ENCODE measurements at regions not wholly inside any gene's neighbourhood (a gene's known extent, or its start where the extent isn't known, plus 50 kb on each side); places are given as distances from the start of the nearest gene placed in this dataset.
"Not testable (repeated sequence)": the region's sequence is repeated elsewhere in the genome, so short reads cannot be mapped to it uniquely, and the experiment has no call there.

DNA sequence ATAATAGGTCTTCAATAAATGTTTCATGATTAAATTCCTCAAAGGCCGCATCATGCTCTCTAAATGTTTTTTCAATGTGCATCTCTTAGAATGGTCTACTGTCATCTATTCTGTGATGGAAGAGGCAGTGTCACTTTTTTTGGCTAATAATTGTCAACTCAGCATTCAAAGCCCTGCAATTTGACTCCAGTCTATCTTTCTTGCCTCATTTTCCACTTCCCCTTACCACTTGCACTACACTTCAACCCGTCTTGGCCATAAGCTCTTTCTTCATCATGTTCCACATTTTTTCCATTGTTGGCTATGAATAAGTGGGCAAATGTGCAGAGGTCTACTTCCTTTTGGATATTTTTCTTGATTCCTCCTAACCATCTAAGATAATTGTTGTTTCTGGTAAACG lies 59.2 kb upstream of the POMZP3 start:
- not testable (repeated sequence) for H3K4me3 Mint-ChIP-seq, H3K4me1 Mint-ChIP-seq

GRCh38 chr7:76684737-76685136 lies 57.7 kb upstream of the POMZP3 start:
- intact Hi-C loops (cut with micrococcal nuclease); H3K36me3 Mint-ChIP-seq (ENCODE audit: low read depth); H3K4me3 Mint-ChIP-seq; H3K9me3 Mint-ChIP-seq; DNase-seq; H3K27ac Mint-ChIP-seq; H3K4me1 Mint-ChIP-seq: not testable (repeated sequence)
- H3K27me3 Mint-ChIP-seq, result peaks cover 22% of the 10 kb centered on the region

More for the DNA sequence above, 59.2 kb upstream of the POMZP3 start:
- DNase-seq; H3K27ac Mint-ChIP-seq; H3K9me3 Mint-ChIP-seq; H3K36me3 Mint-ChIP-seq (ENCODE audit: low read depth); intact Hi-C loops (cut with micrococcal nuclease): not testable (repeated sequence)
- peaks cover 22% of the 10 kb centered on the region for H3K27me3 Mint-ChIP-seq

DNA sequence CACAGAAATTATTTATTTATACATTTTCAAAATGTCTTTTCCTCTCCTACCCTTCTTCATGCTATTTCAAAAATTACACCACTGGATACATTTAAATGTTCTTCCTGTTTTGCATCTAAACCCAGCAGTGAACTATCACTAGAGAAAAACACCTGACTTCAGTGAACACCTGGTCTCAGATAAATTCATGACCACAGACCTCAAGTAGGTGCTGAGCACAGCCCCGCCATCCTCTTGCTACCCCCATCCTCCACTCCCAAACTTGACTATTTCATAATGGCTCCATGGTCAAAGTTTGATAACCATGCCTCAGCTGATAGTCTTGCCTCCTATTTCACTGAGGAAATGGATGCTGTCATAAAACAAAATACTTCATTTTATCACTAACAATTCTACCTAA lies 56.6 kb upstream of the POMZP3 start:
- H3K4me1 Mint-ChIP-seq; H3K4me3 Mint-ChIP-seq; H3K27ac Mint-ChIP-seq; H3K9me3 Mint-ChIP-seq; DNase-seq; H3K36me3 Mint-ChIP-seq (ENCODE audit: low read depth); intact Hi-C loops (cut with micrococcal nuclease): not testable (repeated sequence)
- H3K27me3 Mint-ChIP-seq, result peaks cover 23% of the 10 kb centered on the region

- H3K36me3 Mint-ChIP-seq (ENCODE audit: low read depth); H3K4me3 Mint-ChIP-seq; H3K27ac Mint-ChIP-seq; intact Hi-C loops (cut with micrococcal nuclease); DNase-seq; H3K4me1 Mint-ChIP-seq; H3K9me3 Mint-ChIP-seq: not testable (repeated sequence)
- H3K27me3 Mint-ChIP-seq, result peaks cover 17% of the 10 kb centered on the region
Observed at GRCh38 chr7:76681810-76682209, 54.7 kb upstream of the POMZP3 start.

DNA sequence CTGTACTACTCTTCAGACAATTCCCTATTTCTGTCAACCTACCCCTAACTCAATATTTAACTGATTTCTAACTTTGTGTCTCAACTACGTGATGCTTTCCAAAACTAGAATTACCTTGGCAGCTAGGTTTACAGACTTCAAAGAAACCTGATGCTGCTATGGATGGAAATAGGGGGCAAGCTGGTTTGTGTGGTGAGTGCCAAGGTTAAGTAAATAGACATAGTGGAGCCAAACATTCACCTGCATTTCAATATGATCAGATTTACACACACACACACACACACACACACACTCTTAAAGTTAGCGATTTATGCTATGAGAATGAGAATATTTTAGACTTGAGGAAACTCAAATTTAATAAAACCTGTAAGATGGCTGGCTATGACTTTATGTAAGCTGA lies 52.1 kb upstream of the POMZP3 start:
- H3K27me3 Mint-ChIP-seq; H3K27ac Mint-ChIP-seq; intact Hi-C loops (cut with micrococcal nuclease); H3K9me3 Mint-ChIP-seq; DNase-seq; H3K36me3 Mint-ChIP-seq (ENCODE audit: low read depth); H3K4me3 Mint-ChIP-seq; H3K4me1 Mint-ChIP-seq: not testable (repeated sequence)

- H3K9me3 Mint-ChIP-seq; H3K4me1 Mint-ChIP-seq; H3K4me3 Mint-ChIP-seq; DNase-seq; H3K27me3 Mint-ChIP-seq; H3K27ac Mint-ChIP-seq; H3K36me3 Mint-ChIP-seq (ENCODE audit: low read depth); intact Hi-C loops (cut with micrococcal nuclease): not testable (repeated sequence)
Observed at GRCh38 chr7:76678500-76678899, 51.4 kb upstream of the POMZP3 start.

DNA sequence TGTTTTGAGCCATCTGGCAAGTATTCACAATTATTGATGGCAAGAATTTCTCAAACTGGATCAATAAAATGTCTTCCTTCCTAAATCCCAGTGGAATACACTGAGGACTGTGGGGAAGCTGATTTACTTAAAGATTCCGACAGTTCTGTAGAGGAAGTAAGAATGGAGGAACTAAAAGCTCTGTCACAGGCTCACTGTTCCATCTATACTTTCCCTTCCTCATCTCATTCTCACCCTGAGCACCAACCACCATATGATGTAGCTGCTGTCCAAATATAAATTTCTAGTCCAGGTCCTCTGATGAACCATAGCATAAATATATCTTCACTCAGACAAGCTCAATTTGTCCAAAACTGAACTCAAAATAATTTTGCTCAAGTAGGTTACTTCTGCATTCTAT lies 49.8 kb upstream of the POMZP3 start:
- H3K27ac Mint-ChIP-seq; H3K4me3 Mint-ChIP-seq; H3K27me3 Mint-ChIP-seq; DNase-seq; H3K36me3 Mint-ChIP-seq (ENCODE audit: low read depth); H3K4me1 Mint-ChIP-seq; H3K9me3 Mint-ChIP-seq; intact Hi-C loops (cut with micrococcal nuclease): not testable (repeated sequence)

Data from activated CD4-positive, alpha-beta T cell treated with anti-CD3 and anti-CD28 coated beads, Interleukin-2, amount 10 ng/mL, durations not matched to agents 24 days and 14 days (primary cell).